Mesendoderm (in vitro differentiated cells): ENCODE measurements at regions not wholly inside any gene's neighbourhood (a gene's known extent, or its start where the extent isn't known, plus 50 kb on each side); places are given as distances from the start of the nearest gene placed in this dataset.
"Not testable (repeated sequence)": the region's sequence is repeated elsewhere in the genome, so short reads cannot be mapped to it uniquely, and the experiment has no call there.

Source experiments
- DNase-seq: peaks from one replicate; pipeline ENCODE4 v3.0.0; 2013
- H2AK5ac ChIP-seq: 2 replicates; pipeline ENCODE4 v1.6.1; 2013; ENCODE audit warnings: low read length, inconsistent platforms
- H2BK120ac ChIP-seq: 2 replicates; pipeline ENCODE4 v1.6.1; 2013; ENCODE audit warnings: low read depth, mild to moderate bottlenecking, low read length, moderate library complexity, mixed read lengths
- H2BK15ac ChIP-seq: replicated peaks from 2 replicates; pipeline ENCODE4 v1.6.1; 2013; ENCODE audit warnings: low read depth, mild to moderate bottlenecking, moderate library complexity
- H2BK5ac ChIP-seq: 2 replicates; pipeline ENCODE4 v1.6.1; 2013; ENCODE audit warnings: low read length, inconsistent platforms
- H3K18ac ChIP-seq: 2 replicates; pipeline ENCODE4 v1.6.1; 2013; ENCODE audit warnings: mild to moderate bottlenecking, low read length, mixed read lengths
- H3K23ac ChIP-seq: one replicate; pipeline ENCODE4 v1.6.1; 2013; ENCODE audit warnings: low read length
- H3K27ac ChIP-seq: 2 replicates; pipeline ENCODE4 v1.5.1; 2013; ENCODE audit warnings: low read depth, mild to moderate bottlenecking, inconsistent platforms, low read length, moderate library complexity
- H3K27me3 ChIP-seq: 2 replicates; pipeline ENCODE4 v1.6.1; 2013; ENCODE audit warnings: low read length, control low read depth, mild to moderate bottlenecking, inconsistent platforms; ENCODE audit not compliant: insufficient read depth, poor library complexity
- H3K36me3 ChIP-seq: 2 replicates; pipeline ENCODE4 v1.6.1; 2013; ENCODE audit warnings: low read length, inconsistent platforms; ENCODE audit not compliant: control insufficient read depth, insufficient read depth
- H3K4ac ChIP-seq: one replicate; pipeline ENCODE4 v1.6.1; 2013; ENCODE audit warnings: low read depth, mild to moderate bottlenecking, low read length, moderate library complexity
- H3K4me1 ChIP-seq: 2 replicates; pipeline ENCODE4 v1.6.1; 2013; ENCODE audit warnings: low read depth, low read length, inconsistent platforms; ENCODE audit not compliant: control insufficient read depth
- H3K4me2 ChIP-seq: 2 replicates; pipeline ENCODE4 v1.6.1; 2013; ENCODE audit warnings: low read length
- H3K4me3 ChIP-seq: 2 replicates; pipeline ENCODE4 v1.5.1; 2013; ENCODE audit warnings: mild to moderate bottlenecking, low read length
- H3K56ac ChIP-seq: one replicate; pipeline ENCODE4 v1.6.1; 2013; ENCODE audit warnings: low read length
- H3K79me1 ChIP-seq: 2 replicates; pipeline ENCODE4 v1.6.1; 2013; ENCODE audit warnings: low read length, inconsistent platforms
- H3K79me2 ChIP-seq: 2 replicates; pipeline ENCODE4 v1.6.1; 2013; ENCODE audit warnings: mild to moderate bottlenecking, low read length; ENCODE audit not compliant: control insufficient read depth, insufficient read depth
- H3K9ac ChIP-seq: 2 replicates; pipeline ENCODE4 v1.6.1; 2013; ENCODE audit warnings: low read length, inconsistent platforms
- H4K5ac ChIP-seq: one replicate; pipeline ENCODE4 v1.6.1; 2013; ENCODE audit warnings: low read length
- H4K8ac ChIP-seq: one replicate; pipeline ENCODE4 v1.6.1; 2013; ENCODE audit warnings: low read depth, mild to moderate bottlenecking, control low read depth, low read length, moderate library complexity
- WGBS: extraction: QIAGEN DNeasy Blood & Tissue Kit; methylation state at CpG from one replicate; pipeline ENCODE4 v1.1.7; 2013; ENCODE audit warnings: low lambda C conversion rate, missing lambda C conversion rate; ENCODE audit not compliant: insufficient coverage; ENCODE audit errors: extremely low coverage; 5-methylcytosine and 5-hydroxymethylcytosine counted together

- not testable (repeated sequence) for H2BK5ac ChIP-seq, H3K18ac ChIP-seq, H3K36me3 ChIP-seq, H3K4me3 ChIP-seq, H3K4ac ChIP-seq, H3K56ac ChIP-seq, H2BK15ac ChIP-seq, H3K27ac ChIP-seq, DNase-seq, H3K4me2 ChIP-seq, H4K5ac ChIP-seq, H3K9ac ChIP-seq, H2AK5ac ChIP-seq, H3K23ac ChIP-seq, H2BK120ac ChIP-seq, H4K8ac ChIP-seq, H3K27me3 ChIP-seq, H3K79me2 ChIP-seq, H3K4me1 ChIP-seq, H3K79me1 ChIP-seq
- 100% methylated on average over 1 of the region's 3 CpGs for WGBS
Observed at GRCh38 chr2:91846388-91846787, 3024.8 kb upstream of the TEKT4 start.

GRCh38 chr2:91851689-91852420 lies 3019.4 kb upstream of the TEKT4 start:
- not testable (repeated sequence) for H2BK5ac ChIP-seq

DNA sequence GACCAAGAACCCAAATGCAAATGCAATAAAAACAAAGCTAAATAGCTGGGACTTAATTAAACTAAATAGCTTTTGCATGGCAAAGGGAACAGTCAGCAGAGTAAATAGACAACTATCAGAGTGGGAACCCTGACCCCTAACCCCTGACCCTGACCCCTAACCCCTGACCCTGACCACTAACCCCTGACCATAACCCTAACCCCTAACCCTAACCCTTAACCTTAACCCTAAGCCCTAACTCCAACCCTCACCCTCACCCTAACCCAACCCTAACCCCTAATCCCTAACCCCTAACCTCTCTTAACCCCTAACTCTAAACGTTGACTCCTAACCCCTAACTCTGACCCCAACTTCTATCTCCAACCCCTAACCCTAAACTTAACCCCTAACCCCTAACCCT lies 3014.3 kb upstream of the TEKT4 start:
- H2BK120ac ChIP-seq, H3K56ac ChIP-seq, H4K5ac ChIP-seq, H3K27ac ChIP-seq, H2BK5ac ChIP-seq, DNase-seq, H3K27me3 ChIP-seq, H3K4me3 ChIP-seq, H2AK5ac ChIP-seq, H3K4me2 ChIP-seq, H3K79me2 ChIP-seq, H3K9ac ChIP-seq, H3K36me3 ChIP-seq, H3K4me1 ChIP-seq, H2BK15ac ChIP-seq, H3K4ac ChIP-seq, H3K18ac ChIP-seq, H3K23ac ChIP-seq, H3K79me1 ChIP-seq, H4K8ac ChIP-seq: not testable (repeated sequence)
- 100% methylated on average over 1 of the region's 1 CpG for WGBS

More at GRCh38 chr2:91851689-91852420, 3019.4 kb upstream of the TEKT4 start:
- not testable (repeated sequence) for H4K8ac ChIP-seq, H3K4me3 ChIP-seq, H3K18ac ChIP-seq, H3K36me3 ChIP-seq, H2BK15ac ChIP-seq, H3K79me2 ChIP-seq, H3K56ac ChIP-seq, H2AK5ac ChIP-seq, H3K27ac ChIP-seq, H3K79me1 ChIP-seq, H3K27me3 ChIP-seq, H3K23ac ChIP-seq, DNase-seq, H2BK120ac ChIP-seq, H4K5ac ChIP-seq, H3K4me1 ChIP-seq, H3K4me2 ChIP-seq, H3K4ac ChIP-seq, H3K9ac ChIP-seq
- WGBS = no CpG with 5 or more reads among the region's 47 CpGs

DNA sequence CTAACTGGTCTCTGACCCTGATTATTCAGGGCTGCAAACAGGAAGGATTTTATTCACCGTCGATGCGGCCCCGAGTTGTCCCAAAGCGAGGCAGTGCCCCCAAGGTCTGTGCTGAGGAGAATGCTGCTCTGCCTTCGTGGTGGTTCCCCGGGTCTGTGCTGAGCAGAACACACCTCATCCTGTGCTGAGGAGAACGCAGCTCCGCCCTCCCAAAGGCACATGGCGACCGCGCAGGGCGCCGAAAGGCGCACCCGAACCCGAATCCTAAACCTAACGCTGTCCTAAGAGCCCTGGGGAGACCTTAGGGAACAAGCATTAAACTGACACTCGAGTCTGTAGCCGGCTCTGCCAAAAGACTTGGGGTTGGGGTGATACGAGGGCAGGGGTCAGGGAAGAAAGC lies 3013.5 kb upstream of the TEKT4 start:
- not testable (repeated sequence) for H3K27me3 ChIP-seq, H4K5ac ChIP-seq, H2BK120ac ChIP-seq, H4K8ac ChIP-seq, H3K27ac ChIP-seq, H3K23ac ChIP-seq, H3K9ac ChIP-seq, DNase-seq, H3K4me3 ChIP-seq, H3K56ac ChIP-seq, H3K18ac ChIP-seq, H3K36me3 ChIP-seq, H3K4ac ChIP-seq, H3K4me2 ChIP-seq, H3K79me2 ChIP-seq, H3K79me1 ChIP-seq, H2BK5ac ChIP-seq, H2AK5ac ChIP-seq, H2BK15ac ChIP-seq, H3K4me1 ChIP-seq
- WGBS = no CpG with 5 or more reads among the region's 21 CpGs

DNA sequence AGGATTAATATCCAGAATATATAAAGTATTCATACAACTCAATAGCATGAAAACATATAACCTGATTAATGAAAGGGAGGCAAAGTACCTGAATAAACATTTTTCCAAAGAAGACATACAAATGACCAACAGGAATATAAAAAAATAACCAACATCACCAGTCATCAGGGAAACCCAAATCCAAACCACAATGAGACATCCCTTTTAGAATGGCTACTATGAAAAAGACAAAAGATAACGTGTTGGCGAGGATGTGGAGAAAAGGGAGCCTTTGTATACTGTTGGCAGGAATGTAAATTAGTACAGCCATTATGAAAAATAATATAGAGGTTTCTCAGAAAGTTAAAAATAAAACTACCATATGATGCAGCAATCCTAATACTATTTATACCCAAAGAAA lies 2999.5 kb upstream of the TEKT4 start:
- not testable (repeated sequence) for H3K4me2 ChIP-seq, H3K18ac ChIP-seq, H4K8ac ChIP-seq, H2AK5ac ChIP-seq, H3K79me1 ChIP-seq, H3K4ac ChIP-seq, H3K9ac ChIP-seq, DNase-seq, H3K56ac ChIP-seq, H3K27ac ChIP-seq, H3K27me3 ChIP-seq, H3K79me2 ChIP-seq, H4K5ac ChIP-seq, H2BK120ac ChIP-seq, H2BK15ac ChIP-seq, H3K4me3 ChIP-seq, H2BK5ac ChIP-seq, H3K36me3 ChIP-seq, H3K4me1 ChIP-seq, H3K23ac ChIP-seq
- WGBS = no CpG with 5 or more reads among the region's 2 CpGs

DNA sequence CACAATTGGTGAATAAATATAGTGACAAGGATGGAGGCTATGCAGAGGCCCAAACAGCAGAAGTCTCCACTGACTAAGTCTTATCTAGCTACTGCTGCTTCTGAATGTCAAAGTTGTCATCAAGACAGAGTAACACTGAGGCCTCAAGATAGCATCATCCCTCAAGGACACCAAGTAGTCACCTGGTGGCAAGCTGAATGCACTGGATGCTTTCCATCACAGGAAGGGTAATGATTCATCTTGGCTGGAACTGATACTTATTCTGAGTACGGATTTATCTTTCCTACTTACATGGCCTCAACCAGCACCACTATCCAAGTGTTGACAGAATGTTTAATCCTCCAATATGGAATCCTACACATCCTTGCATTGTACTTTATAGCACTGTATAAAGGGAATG lies 2997.8 kb upstream of the TEKT4 start:
- H3K4me3 ChIP-seq, H2BK15ac ChIP-seq, H3K18ac ChIP-seq, H4K8ac ChIP-seq, H2BK120ac ChIP-seq, H2BK5ac ChIP-seq, H3K4me1 ChIP-seq, H3K36me3 ChIP-seq, H3K9ac ChIP-seq, H3K27ac ChIP-seq, DNase-seq, H4K5ac ChIP-seq, H3K56ac ChIP-seq, H3K23ac ChIP-seq, H3K79me1 ChIP-seq, H3K4ac ChIP-seq, H2AK5ac ChIP-seq, H3K27me3 ChIP-seq, H3K79me2 ChIP-seq, H3K4me2 ChIP-seq: not testable (repeated sequence)
- WGBS = no CpG with 5 or more reads among the region's 1 CpG
